Panc1 (cell line): ENCODE measurements at regions not wholly inside any gene's neighbourhood (a gene's known extent, or its start where the extent isn't known, plus 50 kb on each side); places are given as distances from the start of the nearest gene placed in this dataset.

Experiments used
- ATAC-seq: fragments of 200-7000 bp; cut with Tn5 transposase; 2 replicates; pipeline ENCODE4 v1.9.1; 2020; ENCODE audit warnings: mild to moderate bottlenecking, moderate library complexity
- BruUV-seq: library from RNA; stranded (reverse); fragments of 400-500 nt; replicated peaks from 2 replicates; lab custom pipeline; 2021; lab: Mats Ljungman, UMichigan
- CTCF ChIA-PET: fragments of 300-600 bp; sonication (Branson Sonifier 250); formaldehyde crosslinking; loops from one replicate; lab custom pipeline; 2022; ENCODE audit warnings: antibody characterized with exemption; lab: Charles Lee
- POLR2A ChIA-PET: fragments of 300-600 bp; sonication (Branson Sonifier 250); formaldehyde crosslinking; loops from one replicate; lab custom pipeline; 2022; ENCODE audit warnings: antibody characterized with exemption; lab: Charles Lee
- DNase-seq: peaks from one replicate; pipeline ENCODE4 v3.0.0-alpha.2; 2010; ENCODE audit warnings: low read depth, low spot score
- H3K27ac ChIP-seq: 2 replicates; pipeline ENCODE4 v1.5.1; 2011; ENCODE audit warnings: mild to moderate bottlenecking, low read length, inconsistent platforms
- H3K27me3 ChIP-seq: fragments of 200-500 bp; sonication (Bioruptor generic); 2 replicates; pipeline ENCODE4 v1.6.0; 2014; ENCODE audit warnings: low read length, inconsistent platforms; ENCODE audit not compliant: control insufficient read depth, insufficient read depth
- H3K36me3 ChIP-seq: fragments of 200-500 bp; sonication (Bioruptor generic); 2 replicates; pipeline ENCODE4 v1.5.1; 2014; ENCODE audit warnings: inconsistent platforms, mild to moderate bottlenecking, low read length, moderate library complexity; ENCODE audit not compliant: control insufficient read depth, insufficient read depth
- H3K4me1 ChIP-seq: 2 replicates; pipeline ENCODE4 v1.5.1; 2011; ENCODE audit warnings: inconsistent platforms, mild to moderate bottlenecking, low read length, moderate library complexity; ENCODE audit not compliant: control insufficient read depth, insufficient read depth
- H3K4me3 ChIP-seq, 2 experiments: 2 replicates each; pipeline ENCODE4 v1.5.1; 2011 to 2012; ENCODE audit warnings: low read depth in 2 of 2, low read length in 2 of 2, mild to moderate bottlenecking in 2 of 2, inconsistent platforms in 1 of 2, moderate library complexity in 1 of 2
- H3K9me3 ChIP-seq: fragments of 200-500 bp; sonication (Bioruptor generic); 2 replicates; pipeline ENCODE4 v1.5.1; 2014; ENCODE audit warnings: low read depth, mild to moderate bottlenecking, inconsistent platforms, low read length, moderate library complexity; ENCODE audit not compliant: control insufficient read depth, insufficient read depth
- POLR2AphosphoS5 ChIP-seq: IDR thresholded peaks from 2 replicates; pipeline ENCODE4 v1.6.1; 2012; ENCODE audit warnings: mild to moderate bottlenecking, low read depth, low read length, moderate library complexity
- SIN3A ChIP-seq: IDR thresholded peaks from 2 replicates; pipeline ENCODE4 v1.6.1; 2012; ENCODE audit warnings: low read depth, mild to moderate bottlenecking, low read length, moderate library complexity, borderline replicate concordance; ENCODE audit not compliant: insufficient read depth
- TCF7L2 ChIP-seq: IDR thresholded peaks from 2 replicates; pipeline ENCODE4 v1.6.1; 2011; ENCODE audit warnings: mild to moderate bottlenecking, low read depth, low read length, inconsistent platforms
- in situ Hi-C: cut with HindIII; loops from 2 replicates; pipeline ENCODE4 v1.10.0; 2016; ENCODE audit warnings: low sequenced_read_pairs, low pct_unique_long_range_greater_than_20kb
- intact Hi-C: fragments of 100-400 bp; cut with micrococcal nuclease; formaldehyde crosslinking; loops from one replicate; pipeline ENCODE4 v1.10.0; 2022; ENCODE audit not compliant: unreplicated experiment
- TF ChIP-seq, protein P1 (sequence below), 2 experiments: IDR thresholded peaks; 2 replicates each; pipeline ENCODE4 v1.6.1; 2011 to 2012; ENCODE audit warnings: low read depth in 2 of 2, control low read depth in 1 of 2, low read length in 1 of 2, mild to moderate bottlenecking in 1 of 2, moderate library complexity in 1 of 2; ENCODE audit not compliant: insufficient read depth in 1 of 2
- TF ChIP-seq, protein P2 (sequence below): fragments of 450-650 bp; IDR thresholded peaks from 2 replicates; pipeline ENCODE4 v1.5.1; 2017; ENCODE audit warnings: mild to moderate bottlenecking

- Histone ChIP-seq H3K36me3 (no peaks in the 10 kb centered on the region), H3K27ac (no peak overlapping the region), H3K4me3 (no peak overlapping the region), H3K9me3 (no peaks in the 10 kb centered on the region), H3K4me1 (no peaks in the 10 kb centered on the region), H3K27me3 (no peaks in the 10 kb centered on the region)
- in situ Hi-C loops, result no loop called here
- TF ChIP-seq TCF7L2, result no peak
- TF ChIP-seq, protein P1, sequence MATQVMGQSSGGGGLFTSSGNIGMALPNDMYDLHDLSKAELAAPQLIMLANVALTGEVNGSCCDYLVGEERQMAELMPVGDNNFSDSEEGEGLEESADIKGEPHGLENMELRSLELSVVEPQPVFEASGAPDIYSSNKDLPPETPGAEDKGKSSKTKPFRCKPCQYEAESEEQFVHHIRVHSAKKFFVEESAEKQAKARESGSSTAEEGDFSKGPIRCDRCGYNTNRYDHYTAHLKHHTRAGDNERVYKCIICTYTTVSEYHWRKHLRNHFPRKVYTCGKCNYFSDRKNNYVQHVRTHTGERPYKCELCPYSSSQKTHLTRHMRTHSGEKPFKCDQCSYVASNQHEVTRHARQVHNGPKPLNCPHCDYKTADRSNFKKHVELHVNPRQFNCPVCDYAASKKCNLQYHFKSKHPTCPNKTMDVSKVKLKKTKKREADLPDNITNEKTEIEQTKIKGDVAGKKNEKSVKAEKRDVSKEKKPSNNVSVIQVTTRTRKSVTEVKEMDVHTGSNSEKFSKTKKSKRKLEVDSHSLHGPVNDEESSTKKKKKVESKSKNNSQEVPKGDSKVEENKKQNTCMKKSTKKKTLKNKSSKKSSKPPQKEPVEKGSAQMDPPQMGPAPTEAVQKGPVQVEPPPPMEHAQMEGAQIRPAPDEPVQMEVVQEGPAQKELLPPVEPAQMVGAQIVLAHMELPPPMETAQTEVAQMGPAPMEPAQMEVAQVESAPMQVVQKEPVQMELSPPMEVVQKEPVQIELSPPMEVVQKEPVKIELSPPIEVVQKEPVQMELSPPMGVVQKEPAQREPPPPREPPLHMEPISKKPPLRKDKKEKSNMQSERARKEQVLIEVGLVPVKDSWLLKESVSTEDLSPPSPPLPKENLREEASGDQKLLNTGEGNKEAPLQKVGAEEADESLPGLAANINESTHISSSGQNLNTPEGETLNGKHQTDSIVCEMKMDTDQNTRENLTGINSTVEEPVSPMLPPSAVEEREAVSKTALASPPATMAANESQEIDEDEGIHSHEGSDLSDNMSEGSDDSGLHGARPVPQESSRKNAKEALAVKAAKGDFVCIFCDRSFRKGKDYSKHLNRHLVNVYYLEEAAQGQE (IDR thresholded peaks at IDR 0.05; ENCODE audit: insufficient read depth in 1 of 2, low read depth in 2 of 2, low read length in 1 of 2), result no peak
- TF ChIP-seq, protein P2, sequence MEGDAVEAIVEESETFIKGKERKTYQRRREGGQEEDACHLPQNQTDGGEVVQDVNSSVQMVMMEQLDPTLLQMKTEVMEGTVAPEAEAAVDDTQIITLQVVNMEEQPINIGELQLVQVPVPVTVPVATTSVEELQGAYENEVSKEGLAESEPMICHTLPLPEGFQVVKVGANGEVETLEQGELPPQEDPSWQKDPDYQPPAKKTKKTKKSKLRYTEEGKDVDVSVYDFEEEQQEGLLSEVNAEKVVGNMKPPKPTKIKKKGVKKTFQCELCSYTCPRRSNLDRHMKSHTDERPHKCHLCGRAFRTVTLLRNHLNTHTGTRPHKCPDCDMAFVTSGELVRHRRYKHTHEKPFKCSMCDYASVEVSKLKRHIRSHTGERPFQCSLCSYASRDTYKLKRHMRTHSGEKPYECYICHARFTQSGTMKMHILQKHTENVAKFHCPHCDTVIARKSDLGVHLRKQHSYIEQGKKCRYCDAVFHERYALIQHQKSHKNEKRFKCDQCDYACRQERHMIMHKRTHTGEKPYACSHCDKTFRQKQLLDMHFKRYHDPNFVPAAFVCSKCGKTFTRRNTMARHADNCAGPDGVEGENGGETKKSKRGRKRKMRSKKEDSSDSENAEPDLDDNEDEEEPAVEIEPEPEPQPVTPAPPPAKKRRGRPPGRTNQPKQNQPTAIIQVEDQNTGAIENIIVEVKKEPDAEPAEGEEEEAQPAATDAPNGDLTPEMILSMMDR, result peak; percentile 17; the same call in 1 of the 2 replicates
- TF ChIP-seq SIN3A, result no peak
- CTCF ChIA-PET, result no interaction called here
- no peak for DNase-seq
- POLR2A ChIA-PET, result no interaction called here
- no peak for ATAC-seq
- BruUV-seq, result no TSS peak
- intact Hi-C loops, result no loop called here
These were observed 1026.4 kb downstream of the ROBO2 start for GRCh38 chr3:78066287-78066686.

DNA sequence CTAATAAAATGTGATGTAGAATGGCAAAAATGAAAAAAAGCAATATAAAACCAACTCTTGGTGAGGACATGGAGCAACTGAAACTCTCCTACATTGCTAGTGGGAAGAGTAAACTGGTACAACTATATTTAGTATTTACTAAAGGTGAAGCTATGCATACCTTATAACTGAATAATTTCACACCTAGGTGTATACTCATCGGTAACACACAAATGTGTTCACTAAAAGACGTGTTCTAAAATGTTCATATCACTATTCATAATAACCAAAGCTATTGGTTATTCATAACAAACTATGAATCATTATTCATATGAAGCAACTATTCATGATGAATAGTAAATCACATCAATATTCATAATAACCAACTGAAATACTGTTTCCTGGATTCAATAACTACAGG is 1030.3 kb downstream of the ROBO2 start:
- POLR2A ChIA-PET, result interaction anchor here (0.7 kb wide), 1 partner anchor 470 kb away, joined by 3 read pairs; no protein-coding TSS in a partner anchor
- TF ChIP-seq, protein P1 (IDR thresholded peaks at IDR 0.05; ENCODE audit: insufficient read depth in 1 of 2, low read depth in 2 of 2, low read length in 1 of 2), result no peak
- TF ChIP-seq POLR2AphosphoS5 (no peak), SIN3A (no peak), TCF7L2 (no peak)
- TF ChIP-seq, protein P2, result no peak
- H3K4me3 ChIP-seq, result no peak overlapping the region
- ATAC-seq (no peak), DNase-seq (no peak)
- H3K27me3 ChIP-seq, result no peaks in the 10 kb centered on the region
- H3K9me3 ChIP-seq, result no peaks in the 10 kb centered on the region
- no peaks in the 10 kb centered on the region for H3K36me3 ChIP-seq
- no TSS peak for BruUV-seq
- CTCF ChIA-PET, result no interaction called here
- in situ Hi-C loops (no loop called here), intact Hi-C loops (no loop called here)
- H3K4me1 ChIP-seq, result no peaks in the 10 kb centered on the region
- no peak overlapping the region for H3K27ac ChIP-seq
